Hematopoietic multipotent progenitor cell treated with erythropoietin and hydrocortisone succinate and interleukin-3 and kit ligand, for 17 days (in vitro differentiated cells): ENCODE measurements at regions not wholly inside any gene's neighbourhood (a gene's known extent, or its start where the extent isn't known, plus 50 kb on each side); places are given as distances from the start of the nearest gene placed in this dataset.

Source experiments
- DNase-seq: peaks from one replicate; pipeline ENCODE4 v3.0.0-alpha.2; 2015; ENCODE audit warnings: low spot score

- no peak for DNase-seq
Measured at GRCh38 chr18:73099759-73100158, 232.0 kb upstream of the NETO1 start.

- no peak for DNase-seq
Measured at GRCh38 chr18:73093687-73094250, 226.0 kb upstream of the NETO1 start.

- no peak for DNase-seq
Measured at GRCh38 chr18:73088445-73088844, 220.7 kb upstream of the NETO1 start.

GRCh38 chr18:73087282-73087977, 219.6 kb upstream of the NETO1 start:
- DNase-seq: no peak

GRCh38 chr18:73079920-73080319, 212.1 kb upstream of the NETO1 start:
- no peak for DNase-seq

- DNase-seq: no peak
Measured at GRCh38 chr18:73060666-73061288, 193.0 kb upstream of the NETO1 start.

GRCh38 chr18:73059280-73059679, 191.5 kb upstream of the NETO1 start:
- no peak for DNase-seq

- DNase-seq: no peak
Measured at GRCh38 chr18:73047688-73048087, 179.9 kb upstream of the NETO1 start.

- DNase-seq: no peak
Measured at GRCh38 chr18:73045037-73045436, 177.2 kb upstream of the NETO1 start.

GRCh38 chr18:73043611-73044010, 175.8 kb upstream of the NETO1 start:
- DNase-seq: no peak

- no peak for DNase-seq
Measured at GRCh38 chr18:73043211-73043610, 175.4 kb upstream of the NETO1 start.

- no peak for DNase-seq
Measured at GRCh38 chr18:73040247-73040646, 172.5 kb upstream of the NETO1 start.

GRCh38 chr18:73038336-73038735, 170.5 kb upstream of the NETO1 start:
- no peak for DNase-seq

- no peak for DNase-seq
Measured at GRCh38 chr18:73023975-73024374, 156.2 kb upstream of the NETO1 start.

- no peak for DNase-seq
Measured at GRCh38 chr18:73009691-73010090, 141.9 kb upstream of the NETO1 start.

- DNase-seq: no peak
Measured at GRCh38 chr18:73007915-73008308, 140.1 kb upstream of the NETO1 start.

- DNase-seq: no peak
Measured at GRCh38 chr18:73007195-73007914, 139.6 kb upstream of the NETO1 start.

- DNase-seq: no peak
Measured at GRCh38 chr18:73006331-73006730, 138.5 kb upstream of the NETO1 start.

- no peak for DNase-seq
Measured at GRCh38 chr18:73004260-73004659, 136.5 kb upstream of the NETO1 start.

- DNase-seq: no peak
Measured at GRCh38 chr18:72999971-73000607, 132.3 kb upstream of the NETO1 start.

- DNase-seq: no peak
Measured at GRCh38 chr18:72995558-72995957, 127.8 kb upstream of the NETO1 start.

- no peak for DNase-seq
Measured at GRCh38 chr18:72993250-72993649, 125.5 kb upstream of the NETO1 start.

GRCh38 chr18:72991379-72991778, 123.6 kb upstream of the NETO1 start:
- DNase-seq: no peak
